VCaP (cell line): ENCODE measurements at regions not wholly inside any gene's neighbourhood (a gene's known extent, or its start where the extent isn't known, plus 50 kb on each side); places are given as distances from the start of the nearest gene placed in this dataset.
"Not testable (repeated sequence)": the region's sequence is repeated elsewhere in the genome, so short reads cannot be mapped to it uniquely, and the experiment has no call there.

Experiments used
- H3K27ac ChIP-seq: fragments of 450-650 bp; 2 replicates; pipeline ENCODE4 v1.5.1; 2017
- TF ChIP-seq, protein P1 (sequence below): fragments of 450-650 bp; conservative IDR thresholded peaks from 2 replicates; pipeline ENCODE4 v1.5.1; 2017; ENCODE audit warnings: mild to moderate bottlenecking, moderate library complexity

DNA sequence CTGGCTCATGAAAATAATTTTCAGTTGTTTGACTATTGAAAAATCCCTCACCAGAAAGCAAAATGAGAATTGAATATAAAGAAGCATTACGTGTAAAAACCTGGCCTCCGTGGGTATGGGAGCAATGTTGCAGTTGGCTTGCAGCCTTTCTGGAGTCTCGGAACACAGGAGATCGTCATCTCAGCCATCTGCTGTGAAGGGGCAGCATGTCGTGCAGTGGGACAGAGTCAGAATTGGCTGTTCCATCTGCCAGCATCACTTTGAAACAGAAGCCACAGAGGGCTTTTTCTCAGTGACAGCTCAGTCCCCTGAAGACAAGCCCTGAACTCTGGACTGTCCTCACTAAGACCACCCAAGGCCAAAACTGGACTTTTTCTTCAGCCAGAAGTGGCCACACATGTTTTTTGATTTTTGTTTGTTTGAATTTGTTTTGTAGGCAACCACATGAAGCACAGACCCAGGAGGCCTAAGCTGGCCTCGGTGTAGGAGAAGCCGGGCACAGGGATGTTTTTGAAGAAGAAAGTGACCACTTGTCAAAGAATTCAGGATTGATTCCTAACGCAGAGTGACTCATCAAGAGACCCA lies 170.8 kb upstream of the DYRK2 start:
- no peak overlapping the region for H3K27ac ChIP-seq
- TF ChIP-seq, protein P1, sequence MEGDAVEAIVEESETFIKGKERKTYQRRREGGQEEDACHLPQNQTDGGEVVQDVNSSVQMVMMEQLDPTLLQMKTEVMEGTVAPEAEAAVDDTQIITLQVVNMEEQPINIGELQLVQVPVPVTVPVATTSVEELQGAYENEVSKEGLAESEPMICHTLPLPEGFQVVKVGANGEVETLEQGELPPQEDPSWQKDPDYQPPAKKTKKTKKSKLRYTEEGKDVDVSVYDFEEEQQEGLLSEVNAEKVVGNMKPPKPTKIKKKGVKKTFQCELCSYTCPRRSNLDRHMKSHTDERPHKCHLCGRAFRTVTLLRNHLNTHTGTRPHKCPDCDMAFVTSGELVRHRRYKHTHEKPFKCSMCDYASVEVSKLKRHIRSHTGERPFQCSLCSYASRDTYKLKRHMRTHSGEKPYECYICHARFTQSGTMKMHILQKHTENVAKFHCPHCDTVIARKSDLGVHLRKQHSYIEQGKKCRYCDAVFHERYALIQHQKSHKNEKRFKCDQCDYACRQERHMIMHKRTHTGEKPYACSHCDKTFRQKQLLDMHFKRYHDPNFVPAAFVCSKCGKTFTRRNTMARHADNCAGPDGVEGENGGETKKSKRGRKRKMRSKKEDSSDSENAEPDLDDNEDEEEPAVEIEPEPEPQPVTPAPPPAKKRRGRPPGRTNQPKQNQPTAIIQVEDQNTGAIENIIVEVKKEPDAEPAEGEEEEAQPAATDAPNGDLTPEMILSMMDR, result no peak

DNA sequence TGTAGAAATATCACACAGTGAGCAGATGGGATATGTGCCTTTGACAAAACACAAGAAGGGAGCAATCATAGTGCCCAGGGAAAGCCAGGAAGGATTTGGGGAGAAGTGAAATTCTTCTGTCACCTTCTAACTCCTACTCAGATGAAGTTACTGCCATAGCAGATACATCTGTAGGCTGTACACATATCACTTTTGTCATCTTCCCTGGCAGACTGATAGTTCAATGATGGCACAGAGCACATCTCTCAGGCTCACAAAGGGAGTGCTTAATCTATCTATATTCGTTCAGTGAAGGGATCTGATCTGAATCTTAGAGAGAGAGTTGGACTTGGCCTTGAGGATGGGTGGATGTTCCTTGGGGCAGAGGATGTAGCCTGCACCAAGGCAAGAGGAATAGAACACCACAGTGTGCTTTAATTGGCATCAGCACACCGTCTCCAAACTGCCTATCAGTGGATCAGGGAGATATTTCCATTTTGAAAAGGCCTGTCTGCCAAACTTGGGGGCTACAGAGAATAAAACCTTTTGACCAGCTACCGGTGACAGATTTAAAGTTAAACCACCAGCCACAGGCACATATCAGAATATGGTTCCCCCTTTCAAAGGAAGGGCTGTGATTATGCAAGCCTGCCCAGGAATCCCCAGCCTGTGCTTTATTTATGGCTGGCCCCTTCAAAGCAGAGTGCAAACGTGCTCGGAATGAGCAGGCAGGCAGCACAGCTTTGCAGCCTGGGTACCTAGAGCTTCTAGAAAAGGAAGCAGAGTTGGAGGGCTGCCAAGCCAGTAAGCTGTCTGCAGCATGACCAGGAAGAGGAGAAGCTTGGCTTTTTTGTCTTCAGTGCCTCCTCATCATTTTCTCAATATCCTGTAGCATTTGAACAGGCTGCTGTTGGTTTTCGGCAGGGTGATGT lies 165.5 kb upstream of the DYRK2 start:
- peak overlapping the region; percentile 51 for H3K27ac ChIP-seq
- TF ChIP-seq, protein P1, result no peak

DNA sequence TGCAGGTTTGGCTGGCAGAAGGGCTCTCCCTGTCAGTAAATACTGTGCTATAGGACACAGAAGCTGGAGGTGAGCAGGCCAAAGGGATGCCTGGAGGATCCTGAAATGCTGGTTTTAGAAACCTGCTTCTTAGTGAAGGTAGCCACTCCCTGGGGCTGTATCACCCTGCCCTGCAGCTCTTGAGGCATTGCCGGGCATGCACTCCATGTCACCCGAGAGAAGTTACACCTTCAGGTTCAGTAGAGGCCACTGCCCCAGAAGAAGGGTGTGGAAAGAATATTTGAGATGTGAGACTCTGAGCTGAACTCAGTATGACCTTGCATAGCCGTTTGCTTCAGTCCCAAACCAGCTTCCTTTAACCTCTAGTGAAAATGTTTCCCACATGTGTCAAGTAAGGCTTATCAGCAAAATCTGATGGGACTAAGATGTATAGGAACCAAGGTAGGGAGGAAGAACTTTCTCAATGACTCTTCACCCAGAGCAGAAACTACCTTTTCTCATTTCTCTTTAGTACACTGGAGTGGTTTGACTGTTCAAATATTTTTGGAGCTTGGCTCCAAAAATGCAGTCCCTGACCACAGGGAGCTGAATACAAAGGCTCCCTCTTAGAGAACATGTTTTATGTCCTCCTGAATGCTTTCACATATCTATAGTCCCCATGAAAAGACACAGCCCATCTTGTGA lies 164.5 kb upstream of the DYRK2 start:
- TF ChIP-seq, protein P1, result no peak
- peak overlapping the region; percentile 51 for H3K27ac ChIP-seq

DNA sequence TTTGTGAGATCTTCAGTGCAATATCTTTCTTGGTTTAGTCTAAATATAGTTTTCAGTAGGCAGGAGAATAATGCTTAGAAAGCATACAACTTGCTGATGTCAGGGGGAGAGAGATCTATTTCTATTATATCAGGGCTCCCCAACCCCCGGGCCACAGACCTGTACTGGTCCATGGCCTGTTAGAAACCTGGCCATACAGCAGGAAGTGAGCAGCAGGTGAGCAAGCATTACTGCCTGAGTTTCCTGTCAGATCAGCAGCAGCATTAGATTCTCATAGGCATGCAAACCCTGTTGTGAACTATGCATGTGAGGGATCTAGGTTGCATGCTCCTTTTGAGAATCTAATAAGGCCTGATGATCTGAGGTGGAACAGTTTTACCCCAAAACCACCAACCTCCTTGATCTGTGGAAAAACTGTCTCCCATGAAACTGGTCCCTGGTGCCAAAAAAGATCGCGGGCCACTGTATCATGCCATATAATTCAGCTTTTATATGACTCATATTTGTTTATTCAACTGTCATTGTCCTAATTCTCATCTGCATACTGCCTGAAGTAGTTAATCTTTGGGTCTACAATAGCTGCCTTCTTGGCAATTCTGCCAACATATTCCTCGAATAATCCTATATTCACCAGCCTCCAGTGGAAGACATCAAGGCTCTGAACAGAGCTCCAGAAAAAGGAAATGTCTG lies 163.6 kb upstream of the DYRK2 start:
- TF ChIP-seq, protein P1, result no peak
- peak overlapping the region; percentile 51; the same call in 1 of the 2 replicates for H3K27ac ChIP-seq

DNA sequence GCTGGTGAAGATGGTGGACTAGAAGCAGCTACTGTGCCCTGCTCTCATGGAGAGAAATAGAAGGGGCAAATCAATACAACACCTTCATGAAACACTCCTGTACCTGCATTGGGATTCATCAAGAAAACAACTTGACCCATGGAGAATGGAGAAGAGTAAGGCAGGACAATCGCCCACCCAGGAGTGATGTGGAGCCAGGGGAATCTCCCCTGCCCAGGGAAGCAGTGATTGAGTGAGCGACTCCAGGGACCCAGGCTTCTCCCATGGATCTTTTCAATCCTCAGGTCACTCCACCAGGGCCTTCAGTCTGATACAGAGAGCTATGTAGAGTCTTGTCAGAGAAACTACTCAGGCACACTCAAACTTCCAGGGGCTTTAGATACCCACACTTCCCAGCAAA lies 161.9 kb upstream of the DYRK2 start:
- no peak overlapping the region for H3K27ac ChIP-seq

DNA sequence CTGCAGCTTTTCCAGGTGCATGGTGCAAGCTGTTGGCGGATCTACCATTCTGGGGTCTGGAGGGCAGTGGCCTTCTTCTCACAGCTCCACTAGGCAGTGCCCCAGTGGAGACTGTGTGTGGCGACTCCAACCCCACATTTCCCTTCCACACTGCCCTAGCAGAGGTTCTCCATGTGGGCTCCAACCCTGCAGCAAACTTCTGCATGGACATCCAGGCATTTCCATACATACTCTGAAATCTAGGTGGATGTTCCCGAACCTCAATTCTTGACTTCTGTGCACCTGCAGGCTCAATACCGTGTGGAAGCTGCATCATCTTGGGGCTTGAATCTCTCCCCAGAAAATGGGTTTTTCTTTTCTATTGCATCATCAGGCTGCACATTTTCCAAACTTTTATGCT lies 160.2 kb upstream of the DYRK2 start:
- not testable (repeated sequence) for H3K27ac ChIP-seq

More for the DNA sequence above, 161.9 kb upstream of the DYRK2 start:
- TF ChIP-seq, protein P1, result no peak

DNA sequence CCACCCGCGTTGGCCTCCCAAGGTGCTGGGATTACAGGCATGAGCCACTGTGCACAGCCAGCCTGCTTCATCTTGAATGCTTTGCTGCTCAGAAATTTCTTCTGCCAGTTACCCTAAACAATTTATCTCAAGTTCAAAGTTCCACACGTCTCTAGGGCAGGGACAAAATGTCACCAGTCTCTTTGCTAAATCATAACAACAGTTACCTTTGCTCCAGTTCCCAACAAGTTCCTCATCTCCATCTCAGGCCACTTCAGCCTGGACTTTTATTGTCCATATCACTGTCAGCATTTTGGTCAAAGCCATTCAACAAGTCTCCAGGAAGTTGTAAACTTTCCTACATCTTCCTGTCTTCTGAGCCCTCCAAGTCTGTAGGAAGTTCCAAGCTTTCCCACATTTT lies 159.5 kb upstream of the DYRK2 start:
- H3K27ac ChIP-seq, result no peak overlapping the region
- TF ChIP-seq, protein P1, result no peak
